ENCODE measurements at regions not wholly inside any gene's neighbourhood (a gene's known extent, or its start where the extent isn't known, plus 50 kb on each side); places are given as distances from the start of the nearest gene placed in this dataset.
A peak's percentile ranks its signal among the peaks of the same experiment; 100 is the strongest.

GRCh38 chr4:144313370-144313769 is 172.9 kb upstream of the GYPA start:
- Mint-ChIP-seq H3K36me3 (ENCODE audit: insufficient read depth) (peaks cover 4% of the 10 kb centered on the region), H3K9me3 (ENCODE audit: low read depth) (peaks cover 44% of the 10 kb centered on the region), H3K27ac (no peak overlapping the region), H3K4me1 (ENCODE audit: low read depth) (peaks cover 2% of the 10 kb centered on the region), H3K4me3 (ENCODE audit: low read depth) (no peak overlapping the region), H3K27me3 (no peaks in the 10 kb centered on the region)
- TF ChIP-seq, protein P1, sequence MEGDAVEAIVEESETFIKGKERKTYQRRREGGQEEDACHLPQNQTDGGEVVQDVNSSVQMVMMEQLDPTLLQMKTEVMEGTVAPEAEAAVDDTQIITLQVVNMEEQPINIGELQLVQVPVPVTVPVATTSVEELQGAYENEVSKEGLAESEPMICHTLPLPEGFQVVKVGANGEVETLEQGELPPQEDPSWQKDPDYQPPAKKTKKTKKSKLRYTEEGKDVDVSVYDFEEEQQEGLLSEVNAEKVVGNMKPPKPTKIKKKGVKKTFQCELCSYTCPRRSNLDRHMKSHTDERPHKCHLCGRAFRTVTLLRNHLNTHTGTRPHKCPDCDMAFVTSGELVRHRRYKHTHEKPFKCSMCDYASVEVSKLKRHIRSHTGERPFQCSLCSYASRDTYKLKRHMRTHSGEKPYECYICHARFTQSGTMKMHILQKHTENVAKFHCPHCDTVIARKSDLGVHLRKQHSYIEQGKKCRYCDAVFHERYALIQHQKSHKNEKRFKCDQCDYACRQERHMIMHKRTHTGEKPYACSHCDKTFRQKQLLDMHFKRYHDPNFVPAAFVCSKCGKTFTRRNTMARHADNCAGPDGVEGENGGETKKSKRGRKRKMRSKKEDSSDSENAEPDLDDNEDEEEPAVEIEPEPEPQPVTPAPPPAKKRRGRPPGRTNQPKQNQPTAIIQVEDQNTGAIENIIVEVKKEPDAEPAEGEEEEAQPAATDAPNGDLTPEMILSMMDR (IDR thresholded peaks at IDR 0.05; ENCODE audit: unreplicated experiment), result no peak
- DNase-seq (ENCODE audit: low spot score, unreplicated experiment), result no peak

- peaks cover 2% of the 10 kb centered on the region for H3K4me1 Mint-ChIP-seq (ENCODE audit: low read depth)
- peaks cover 4% of the 10 kb centered on the region for H3K36me3 Mint-ChIP-seq (ENCODE audit: insufficient read depth)
- peaks cover 26% of the 10 kb centered on the region for H3K9me3 Mint-ChIP-seq (ENCODE audit: low read depth)
- TF ChIP-seq, protein P1 (IDR thresholded peaks at IDR 0.05; ENCODE audit: unreplicated experiment), result no peak
- no peak overlapping the region for H3K27ac Mint-ChIP-seq
- no peak overlapping the region for H3K4me3 Mint-ChIP-seq (ENCODE audit: low read depth)
- DNase-seq (ENCODE audit: low spot score, unreplicated experiment), result no peak
- H3K27me3 Mint-ChIP-seq, result no peaks in the 10 kb centered on the region
These were observed 176.4 kb upstream of the GYPA start for GRCh38 chr4:144316869-144317268.

GRCh38 chr4:144318797-144319196 is 178.3 kb upstream of the GYPA start:
- no peak for DNase-seq (ENCODE audit: low spot score, unreplicated experiment)
- Mint-ChIP-seq H3K36me3 (ENCODE audit: insufficient read depth) (peaks cover 4% of the 10 kb centered on the region), H3K9me3 (ENCODE audit: low read depth) (peaks cover 20% of the 10 kb centered on the region), H3K4me1 (ENCODE audit: low read depth) (no peaks in the 10 kb centered on the region), H3K4me3 (ENCODE audit: low read depth) (no peak overlapping the region), H3K27ac (no peak overlapping the region), H3K27me3 (no peaks in the 10 kb centered on the region)
- TF ChIP-seq, protein P1 (IDR thresholded peaks at IDR 0.05; ENCODE audit: unreplicated experiment), result no peak

- no peak overlapping the region for H3K4me3 Mint-ChIP-seq (ENCODE audit: low read depth)
- H3K27ac Mint-ChIP-seq, result peak overlapping the region; percentile 61
- peaks cover 2% of the 10 kb centered on the region for H3K4me1 Mint-ChIP-seq (ENCODE audit: low read depth)
- TF ChIP-seq, protein P1 (IDR thresholded peaks at IDR 0.05; ENCODE audit: unreplicated experiment), result no peak
- H3K27me3 Mint-ChIP-seq, result no peaks in the 10 kb centered on the region
- no peak for DNase-seq (ENCODE audit: low spot score, unreplicated experiment)
- H3K9me3 Mint-ChIP-seq (ENCODE audit: low read depth), result no peaks in the 10 kb centered on the region
- H3K36me3 Mint-ChIP-seq (ENCODE audit: insufficient read depth), result no peaks in the 10 kb centered on the region
These were observed 196.1 kb upstream of the GYPA start for GRCh38 chr4:144336633-144337032.

GRCh38 chr4:144338148-144338547 is 197.6 kb upstream of the GYPA start:
- Mint-ChIP-seq H3K36me3 (ENCODE audit: insufficient read depth) (no peaks in the 10 kb centered on the region), H3K4me1 (ENCODE audit: low read depth) (peaks cover 2% of the 10 kb centered on the region), H3K9me3 (ENCODE audit: low read depth) (no peaks in the 10 kb centered on the region), H3K27me3 (no peaks in the 10 kb centered on the region), H3K4me3 (ENCODE audit: low read depth) (no peak overlapping the region), H3K27ac (no peak overlapping the region)
- no peak for DNase-seq (ENCODE audit: low spot score, unreplicated experiment)
- TF ChIP-seq, protein P1 (IDR thresholded peaks at IDR 0.05; ENCODE audit: unreplicated experiment), result no peak

Measured in progenitor cell of endocrine pancreas (in vitro differentiated cells).